ENCODE measurements at regions not wholly inside any gene's neighbourhood (a gene's known extent, or its start where the extent isn't known, plus 50 kb on each side); places are given as distances from the start of the nearest gene placed in this dataset.

- no peak for DNase-seq
These were observed 53.7 kb upstream of the DOCK1 start for GRCh38 chr10:126851414-126852108.

GRCh38 chr10:126854726-126855495 lies 50.3 kb upstream of the DOCK1 start:
- DNase-seq, result no peak
